SK-N-SH treated with all-trans-retinoic acid at 6 μM for 48 hours (cell line): ENCODE measurements at regions not wholly inside any gene's neighbourhood (a gene's known extent, or its start where the extent isn't known, plus 50 kb on each side); places are given as distances from the start of the nearest gene placed in this dataset.

Experiments used
- ARNTL ChIP-seq: fragments of 450-650 bp; formaldehyde crosslinking; IDR thresholded peaks from 2 replicates; pipeline ENCODE4 v1.5.0; 2020; ENCODE audit warnings: low read depth, mild to moderate bottlenecking, moderate library complexity, borderline replicate concordance
- BACH2 ChIP-seq: fragments of 250-450 bp; sonication (Bioruptor Pico); IDR thresholded peaks from 2 replicates; pipeline ENCODE4 v1.9.0; 2021; ENCODE audit warnings: mild to moderate bottlenecking, borderline replicate concordance
- CSDC2 ChIP-seq: fragments of 250-450 bp; sonication (Bioruptor Pico); IDR thresholded peaks from 2 replicates; pipeline ENCODE4 v1.5.0; 2020; ENCODE audit warnings: mild to moderate bottlenecking, moderate library complexity
- CSRNP3 ChIP-seq: fragments of 250-450 bp; sonication (Bioruptor Pico); IDR thresholded peaks from 2 replicates; pipeline ENCODE4 v1.5.1; 2021; ENCODE audit warnings: mild to moderate bottlenecking, moderate library complexity
- OSR1 ChIP-seq: fragments of 250-450 bp; sonication (Bioruptor Pico); IDR thresholded peaks from 2 replicates; pipeline ENCODE4 v1.8.0; 2022; ENCODE audit warnings: moderate library complexity, mild to moderate bottlenecking, inconsistent platforms
- PATZ1 ChIP-seq: fragments of 250-450 bp; sonication (Bioruptor Pico); IDR thresholded peaks from 2 replicates; pipeline ENCODE4 v1.8.0; 2020; ENCODE audit warnings: mild to moderate bottlenecking, moderate library complexity, borderline replicate concordance
- POU6F1 ChIP-seq: fragments of 250-450 bp; sonication (Bioruptor Pico); IDR thresholded peaks from 2 replicates; pipeline ENCODE4 v1.8.0; 2021; ENCODE audit warnings: low read depth, mild to moderate bottlenecking, moderate library complexity, borderline replicate concordance
- RARB ChIP-seq: fragments of 250-450 bp; sonication (Bioruptor Pico); IDR thresholded peaks from 2 replicates; pipeline ENCODE4 v1.8.0; 2021; ENCODE audit warnings: mild to moderate bottlenecking, moderate library complexity
- TCF4 ChIP-seq: fragments of 250-450 bp; sonication (Bioruptor Pico); IDR thresholded peaks from 2 replicates; pipeline ENCODE4 v1.8.0; 2021; ENCODE audit warnings: mild to moderate bottlenecking, moderate library complexity, borderline replicate concordance
- ZFP3 ChIP-seq: fragments of 250-450 bp; sonication (Bioruptor Pico); IDR thresholded peaks from 2 replicates; pipeline ENCODE4 v1.5.0; 2020; ENCODE audit warnings: mild to moderate bottlenecking, moderate library complexity
- ZFP30 ChIP-seq: fragments of 450-650 bp; formaldehyde crosslinking; IDR thresholded peaks from 2 replicates; pipeline ENCODE4 v1.5.0; 2022; ENCODE audit warnings: mild to moderate bottlenecking, moderate library complexity
- ZNF565 ChIP-seq: fragments of 450-650 bp; formaldehyde crosslinking; conservative IDR thresholded peaks from 2 replicates; pipeline ENCODE4 v1.5.0; 2020; ENCODE audit warnings: low read depth, mild to moderate bottlenecking, moderate library complexity
- ZNF70 ChIP-seq: fragments of 450-650 bp; formaldehyde crosslinking; IDR thresholded peaks from 2 replicates; pipeline ENCODE4 v1.5.0; 2020; ENCODE audit warnings: mild to moderate bottlenecking, moderate library complexity
- TF ChIP-seq, protein P1 (sequence below): fragments of 250-450 bp; sonication (Bioruptor Pico); IDR thresholded peaks from 2 replicates; pipeline ENCODE4 v1.5.0; 2020; ENCODE audit warnings: mild to moderate bottlenecking, moderate library complexity

- TF ChIP-seq OSR1 (CRISPR knock-in tag) (no peak), PATZ1 (CRISPR knock-in tag) (no peak), RARB (CRISPR knock-in tag) (no peak), ZFP3 (CRISPR knock-in tag) (no peak), CSRNP3 (no peak), TCF4 (no peak), ZNF565 (CRISPR knock-in tag) (no peak), ZFP30 (no peak), ARNTL (CRISPR knock-in tag) (no peak), CSDC2 (CRISPR knock-in tag) (no peak), BACH2 (CRISPR knock-in tag) (no peak), POU6F1 (CRISPR knock-in tag) (no peak), ZNF70 (CRISPR knock-in tag) (no peak)
- TF ChIP-seq, protein P1, sequence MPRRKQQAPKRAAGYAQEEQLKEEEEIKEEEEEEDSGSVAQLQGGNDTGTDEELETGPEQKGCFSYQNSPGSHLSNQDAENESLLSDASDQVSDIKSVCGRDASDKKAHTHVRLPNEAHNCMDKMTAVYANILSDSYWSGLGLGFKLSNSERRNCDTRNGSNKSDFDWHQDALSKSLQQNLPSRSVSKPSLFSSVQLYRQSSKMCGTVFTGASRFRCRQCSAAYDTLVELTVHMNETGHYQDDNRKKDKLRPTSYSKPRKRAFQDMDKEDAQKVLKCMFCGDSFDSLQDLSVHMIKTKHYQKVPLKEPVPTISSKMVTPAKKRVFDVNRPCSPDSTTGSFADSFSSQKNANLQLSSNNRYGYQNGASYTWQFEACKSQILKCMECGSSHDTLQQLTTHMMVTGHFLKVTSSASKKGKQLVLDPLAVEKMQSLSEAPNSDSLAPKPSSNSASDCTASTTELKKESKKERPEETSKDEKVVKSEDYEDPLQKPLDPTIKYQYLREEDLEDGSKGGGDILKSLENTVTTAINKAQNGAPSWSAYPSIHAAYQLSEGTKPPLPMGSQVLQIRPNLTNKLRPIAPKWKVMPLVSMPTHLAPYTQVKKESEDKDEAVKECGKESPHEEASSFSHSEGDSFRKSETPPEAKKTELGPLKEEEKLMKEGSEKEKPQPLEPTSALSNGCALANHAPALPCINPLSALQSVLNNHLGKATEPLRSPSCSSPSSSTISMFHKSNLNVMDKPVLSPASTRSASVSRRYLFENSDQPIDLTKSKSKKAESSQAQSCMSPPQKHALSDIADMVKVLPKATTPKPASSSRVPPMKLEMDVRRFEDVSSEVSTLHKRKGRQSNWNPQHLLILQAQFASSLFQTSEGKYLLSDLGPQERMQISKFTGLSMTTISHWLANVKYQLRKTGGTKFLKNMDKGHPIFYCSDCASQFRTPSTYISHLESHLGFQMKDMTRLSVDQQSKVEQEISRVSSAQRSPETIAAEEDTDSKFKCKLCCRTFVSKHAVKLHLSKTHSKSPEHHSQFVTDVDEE (CRISPR knock-in tag): no peak
Observed at GRCh38 chr2:71934595-71935261, 212.9 kb downstream of the CYP26B1 start.
